HFF-Myc (cell line): ENCODE measurements at regions not wholly inside any gene's neighbourhood (a gene's known extent, or its start where the extent isn't known, plus 50 kb on each side); places are given as distances from the start of the nearest gene placed in this dataset.

Experiments
- DNase-seq: peaks from one replicate; pipeline ENCODE4 v3.0.0-alpha.2; 2011; ENCODE audit warnings: low read depth; ENCODE audit errors: extremely low read depth
- H3K4me3 ChIP-seq: replicated peaks from 2 replicates; pipeline ENCODE4 v1.5.1; 2011; ENCODE audit warnings: low read depth, mild to moderate bottlenecking, control low read depth, low read length
- CTCF ChIP-seq: IDR thresholded peaks from 2 replicates; pipeline ENCODE4 v1.5.1; 2012; ENCODE audit warnings: mild to moderate bottlenecking, low read depth, low read length, control low read depth; ENCODE audit errors: missing control alignments

GRCh38 chr14:98901511-98902205, 370.3 kb downstream of the BCL11B start:
- DNase-seq: no peak
- H3K4me3 ChIP-seq: no peak overlapping the region
- TF ChIP-seq CTCF: no peak

- DNase-seq: no peak
Measured at GRCh38 chr14:98903371-98903770, 368.6 kb downstream of the BCL11B start.

GRCh38 chr14:98904677-98905076, 367.3 kb downstream of the BCL11B start:
- TF ChIP-seq CTCF: no peak
- DNase-seq: no peak
- H3K4me3 ChIP-seq: no peak overlapping the region

More at GRCh38 chr14:98903371-98903770, 368.6 kb downstream of the BCL11B start:
- no peak overlapping the region for H3K4me3 ChIP-seq
- no peak for TF ChIP-seq CTCF

- no peak for DNase-seq
- TF ChIP-seq CTCF: no peak
- no peak overlapping the region for H3K4me3 ChIP-seq
Measured at GRCh38 chr14:98906123-98906995, 365.6 kb downstream of the BCL11B start.

- DNase-seq: no peak
- H3K4me3 ChIP-seq: no peak overlapping the region
- no peak for TF ChIP-seq CTCF
Measured at GRCh38 chr14:98907271-98907670, 364.7 kb downstream of the BCL11B start.

- DNase-seq: no peak
- no peak overlapping the region for H3K4me3 ChIP-seq
- no peak for TF ChIP-seq CTCF
Measured at GRCh38 chr14:98908050-98908449, 363.9 kb downstream of the BCL11B start.
